ENCODE measurements at regions not wholly inside any gene's neighbourhood (a gene's known extent, or its start where the extent isn't known, plus 50 kb on each side); places are given as distances from the start of the nearest gene placed in this dataset.

DNA sequence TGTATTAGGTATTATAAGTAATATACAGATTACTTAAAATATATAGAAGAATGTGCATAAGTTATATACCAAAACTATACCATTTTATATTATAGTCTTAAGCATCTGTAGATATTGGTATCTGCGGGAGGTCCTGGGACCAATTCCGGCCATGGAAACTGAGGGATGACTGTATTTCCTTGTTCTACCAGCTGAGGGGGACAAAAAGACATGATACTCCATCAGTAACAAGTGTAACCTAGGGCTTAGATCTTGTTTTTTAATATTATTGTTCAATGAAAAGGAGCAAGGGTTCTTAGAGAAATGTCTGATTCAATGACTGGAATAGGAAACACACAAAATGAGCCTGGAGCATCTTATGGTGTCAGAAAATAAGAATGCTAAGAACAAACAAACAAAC lies 752.5 kb downstream of the CCSER2 start:
- H3K4me1 ChIP-seq, result no peaks in the 10 kb centered on the region
- ChIA-PET POLR2A (no interaction called here), CTCF (no interaction called here)
- no peak for DNase-seq
- H3K9me3 Mint-ChIP-seq (ENCODE audit: unreplicated experiment), result no peaks in the 10 kb centered on the region
- no peak overlapping the region for H3K27ac Mint-ChIP-seq (ENCODE audit: unreplicated experiment)
- H3K9me3 ChIP-seq, result no peaks in the 10 kb centered on the region
- H3K36me3 Mint-ChIP-seq (ENCODE audit: insufficient read depth, unreplicated experiment), result no peaks in the 10 kb centered on the region
- no peaks in the 10 kb centered on the region for H3K36me3 ChIP-seq (ENCODE audit: control insufficient read depth, insufficient read depth, low read length)
- no peak overlapping the region for H3K4me3 Mint-ChIP-seq (ENCODE audit: unreplicated experiment)
- H3K27me3 Mint-ChIP-seq (ENCODE audit: insufficient read depth, unreplicated experiment), result peaks cover 2% of the 10 kb centered on the region
- no peak overlapping the region for H3K4me3 ChIP-seq (ENCODE audit: low read depth, low read length)
- intact Hi-C loops (cut with micrococcal nuclease; ENCODE audit: unreplicated experiment), result no loop called here
- TF ChIP-seq, protein P1, sequence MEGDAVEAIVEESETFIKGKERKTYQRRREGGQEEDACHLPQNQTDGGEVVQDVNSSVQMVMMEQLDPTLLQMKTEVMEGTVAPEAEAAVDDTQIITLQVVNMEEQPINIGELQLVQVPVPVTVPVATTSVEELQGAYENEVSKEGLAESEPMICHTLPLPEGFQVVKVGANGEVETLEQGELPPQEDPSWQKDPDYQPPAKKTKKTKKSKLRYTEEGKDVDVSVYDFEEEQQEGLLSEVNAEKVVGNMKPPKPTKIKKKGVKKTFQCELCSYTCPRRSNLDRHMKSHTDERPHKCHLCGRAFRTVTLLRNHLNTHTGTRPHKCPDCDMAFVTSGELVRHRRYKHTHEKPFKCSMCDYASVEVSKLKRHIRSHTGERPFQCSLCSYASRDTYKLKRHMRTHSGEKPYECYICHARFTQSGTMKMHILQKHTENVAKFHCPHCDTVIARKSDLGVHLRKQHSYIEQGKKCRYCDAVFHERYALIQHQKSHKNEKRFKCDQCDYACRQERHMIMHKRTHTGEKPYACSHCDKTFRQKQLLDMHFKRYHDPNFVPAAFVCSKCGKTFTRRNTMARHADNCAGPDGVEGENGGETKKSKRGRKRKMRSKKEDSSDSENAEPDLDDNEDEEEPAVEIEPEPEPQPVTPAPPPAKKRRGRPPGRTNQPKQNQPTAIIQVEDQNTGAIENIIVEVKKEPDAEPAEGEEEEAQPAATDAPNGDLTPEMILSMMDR (IDR thresholded peaks at IDR 0.05; ENCODE audit: insufficient read depth in 1 of 2, low read depth in 1 of 2, low read length in 1 of 2, severe bottlenecking in 1 of 2, unreplicated experiment in 1 of 2), result no peak
- H3K4me1 Mint-ChIP-seq (ENCODE audit: low read depth, unreplicated experiment), result no peaks in the 10 kb centered on the region
- BruUV-seq (replicated peaks), result no TSS peak
- no peaks in the 10 kb centered on the region for H3K27me3 ChIP-seq (replicated peaks; ENCODE audit: control insufficient read depth, insufficient read depth, low read length)

DNA sequence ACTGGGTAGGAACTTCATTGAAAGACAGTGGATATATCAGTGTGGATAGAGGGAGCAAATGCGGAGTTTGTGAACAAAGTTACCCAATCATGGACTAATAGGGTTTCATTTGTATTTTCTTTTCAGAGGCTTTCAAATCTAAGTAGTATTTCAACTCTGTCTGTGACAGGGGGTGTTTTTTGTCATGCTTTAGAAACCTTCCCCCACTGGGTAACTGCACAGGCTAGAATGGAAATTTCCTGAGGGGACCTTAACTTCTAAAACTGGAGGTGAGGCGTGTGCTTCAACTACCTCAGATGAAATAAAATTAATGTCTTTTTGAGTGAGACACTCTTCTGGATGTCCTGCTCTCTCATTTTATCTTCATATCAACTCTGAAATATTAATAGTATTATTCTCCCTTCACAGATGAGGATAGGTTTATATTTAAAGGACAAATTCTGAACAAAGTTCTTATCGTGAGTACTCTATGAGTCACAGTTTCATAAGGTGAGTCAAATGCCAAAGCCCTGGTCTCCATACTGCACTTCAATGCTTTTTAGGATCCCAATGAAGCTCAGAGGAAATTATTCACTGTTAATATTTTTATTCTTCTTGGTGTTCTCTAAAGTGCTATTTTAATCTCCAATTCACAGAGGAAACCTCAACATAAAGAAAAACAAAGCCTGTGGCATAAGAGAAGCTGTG lies 770.6 kb downstream of the CCSER2 start:
- CTCF ChIA-PET, result no interaction called here
- H3K4me3 Mint-ChIP-seq (ENCODE audit: unreplicated experiment), result no peak overlapping the region
- intact Hi-C loops (cut with micrococcal nuclease; ENCODE audit: unreplicated experiment), result no loop called here

DNA sequence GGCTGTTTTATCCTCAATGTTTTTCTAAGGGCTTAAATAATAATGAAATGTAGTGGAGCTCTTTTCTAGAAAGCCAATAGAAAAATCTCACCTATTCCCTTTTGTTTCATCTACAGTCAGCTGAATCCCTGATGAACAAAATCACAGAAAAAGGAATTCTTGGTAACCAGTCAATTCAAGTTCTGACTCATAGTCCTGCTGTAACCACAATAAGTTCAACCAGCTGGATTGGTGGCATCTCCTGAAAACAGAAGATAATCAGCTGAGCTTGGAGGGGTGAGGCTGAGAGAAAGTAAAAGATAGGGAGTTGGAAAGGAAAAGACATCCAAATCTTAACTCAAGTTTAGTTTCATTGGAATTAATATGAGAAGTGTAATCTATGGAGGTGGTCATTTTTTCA lies 772.1 kb downstream of the CCSER2 start:
- Mint-ChIP-seq H3K27me3 (ENCODE audit: insufficient read depth, unreplicated experiment) (peaks cover 6% of the 10 kb centered on the region), H3K4me3 (ENCODE audit: unreplicated experiment) (no peak overlapping the region), H3K9me3 (ENCODE audit: unreplicated experiment) (no peaks in the 10 kb centered on the region), H3K36me3 (ENCODE audit: insufficient read depth, unreplicated experiment) (no peaks in the 10 kb centered on the region), H3K4me1 (ENCODE audit: low read depth, unreplicated experiment) (no peaks in the 10 kb centered on the region), H3K27ac (ENCODE audit: unreplicated experiment) (no peak overlapping the region)
- Histone ChIP-seq H3K27me3 (replicated peaks; ENCODE audit: control insufficient read depth, insufficient read depth, low read length) (no peaks in the 10 kb centered on the region), H3K4me3 (ENCODE audit: low read depth, low read length) (no peak overlapping the region), H3K4me1 (no peaks in the 10 kb centered on the region), H3K36me3 (ENCODE audit: control insufficient read depth, insufficient read depth, low read length) (no peaks in the 10 kb centered on the region), H3K9me3 (no peaks in the 10 kb centered on the region)
- TF ChIP-seq, protein P1 (IDR thresholded peaks at IDR 0.05; ENCODE audit: insufficient read depth in 1 of 2, low read depth in 1 of 2, low read length in 1 of 2, severe bottlenecking in 1 of 2, unreplicated experiment in 1 of 2), result no peak
- DNase-seq, result no peak
- CTCF ChIA-PET, result no interaction called here
- POLR2A ChIA-PET, result no interaction called here
- intact Hi-C loops (cut with micrococcal nuclease; ENCODE audit: unreplicated experiment), result no loop called here
- no TSS peak for BruUV-seq (replicated peaks)

More for the DNA sequence above, 770.6 kb downstream of the CCSER2 start:
- Mint-ChIP-seq H3K9me3 (ENCODE audit: unreplicated experiment) (no peaks in the 10 kb centered on the region), H3K27ac (ENCODE audit: unreplicated experiment) (no peak overlapping the region), H3K36me3 (ENCODE audit: insufficient read depth, unreplicated experiment) (no peaks in the 10 kb centered on the region), H3K27me3 (ENCODE audit: insufficient read depth, unreplicated experiment) (no peaks in the 10 kb centered on the region), H3K4me1 (ENCODE audit: low read depth, unreplicated experiment) (no peaks in the 10 kb centered on the region)
- Histone ChIP-seq H3K4me1 (no peaks in the 10 kb centered on the region), H3K27me3 (replicated peaks; ENCODE audit: control insufficient read depth, insufficient read depth, low read length) (no peaks in the 10 kb centered on the region), H3K9me3 (no peaks in the 10 kb centered on the region), H3K36me3 (ENCODE audit: control insufficient read depth, insufficient read depth, low read length) (no peaks in the 10 kb centered on the region), H3K4me3 (ENCODE audit: low read depth, low read length) (no peak overlapping the region)
- no TSS peak for BruUV-seq (replicated peaks)
- POLR2A ChIA-PET, result no interaction called here
- TF ChIP-seq, protein P1 (IDR thresholded peaks at IDR 0.05; ENCODE audit: insufficient read depth in 1 of 2, low read depth in 1 of 2, low read length in 1 of 2, severe bottlenecking in 1 of 2, unreplicated experiment in 1 of 2), result no peak
- DNase-seq, result no peak

All from Caco-2 (cell line).